Spinal cord (tissue), 9 donors: ENCODE measurements at regions not wholly inside any gene's neighbourhood (a gene's known extent, or its start where the extent isn't known, plus 50 kb on each side); places are given as distances from the start of the nearest gene placed in this dataset.
"Not testable (repeated sequence)": the region's sequence is repeated elsewhere in the genome, so short reads cannot be mapped to it uniquely, and the experiment has no call there.

Experiments
- DNase-seq, 6 donors: peaks; one replicate each; pipeline versions ENCODE4 v3.0.0 to v3.0.0-alpha.2; 2013 to 2015; ENCODE audit warnings: low spot score in 6 of 6, low read depth in 4 of 6
- H3K27ac ChIP-seq: one replicate; pipeline ENCODE4 v1.5.1; 2013; ENCODE audit warnings: low read depth, low read length, control low read depth
- H3K27me3 ChIP-seq: one replicate; pipeline ENCODE4 v1.6.1; 2013; ENCODE audit warnings: low read length; ENCODE audit not compliant: control insufficient read depth, insufficient read depth
- H3K36me3 ChIP-seq: one replicate; pipeline ENCODE4 v1.6.1; 2013; ENCODE audit warnings: low read length; ENCODE audit not compliant: control insufficient read depth, insufficient read depth
- H3K4me1 ChIP-seq: one replicate; pipeline ENCODE4 v1.6.1; 2013; ENCODE audit warnings: low read length; ENCODE audit not compliant: control insufficient read depth, insufficient read depth
- H3K4me3 ChIP-seq: one replicate; pipeline ENCODE4 v1.5.1; 2013; ENCODE audit warnings: low read depth, low read length, control low read depth
- H3K9me3 ChIP-seq: one replicate; pipeline ENCODE4 v1.6.1; 2013; ENCODE audit warnings: low read length; ENCODE audit not compliant: control insufficient read depth, insufficient read depth
- WGBS: methylation state at CpG from one replicate; pipeline ENCODE4 v1.1.5; 2013; ENCODE audit warnings: missing lambda C conversion rate; ENCODE audit not compliant: insufficient coverage; 5-methylcytosine and 5-hydroxymethylcytosine counted together
- donor health status: healthy.

DNA sequence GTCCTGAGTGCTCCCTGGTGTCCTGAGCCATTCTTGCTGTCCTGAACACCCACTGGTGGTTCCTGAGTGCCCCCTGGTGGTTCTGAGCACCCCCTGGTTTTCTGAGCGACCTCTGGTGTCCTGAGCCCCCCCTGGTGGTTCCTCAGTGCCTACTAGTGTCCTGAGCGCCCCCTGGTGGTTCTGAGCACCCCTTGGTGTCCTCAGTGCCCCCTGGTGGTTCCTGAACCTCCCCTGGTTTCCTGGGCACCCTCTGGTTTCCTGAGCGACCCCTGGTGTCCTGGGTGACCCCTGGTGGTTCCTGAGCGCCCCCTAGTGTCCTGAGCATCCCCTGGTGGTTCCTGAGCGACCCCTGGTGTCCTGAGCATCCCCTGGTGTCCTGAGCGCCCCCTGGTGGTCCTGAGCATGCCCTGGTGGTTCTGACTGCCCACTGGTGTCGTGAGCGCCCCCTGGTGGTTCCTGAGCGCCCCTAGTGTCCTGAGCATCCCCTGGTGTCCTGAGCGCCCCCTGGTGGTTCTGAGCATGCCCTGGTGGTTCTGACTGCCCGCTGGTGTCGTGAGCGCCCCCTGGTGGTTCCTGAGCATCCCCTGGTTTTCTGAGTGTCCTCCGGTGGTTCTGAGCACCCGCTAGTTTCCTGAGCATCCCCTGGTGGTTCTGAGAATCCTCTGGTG lies 473.1 kb downstream of the TMEM121 start:
- WGBS = 66% methylated on average over 10 of the region's 15 CpGs
- no peaks in the 10 kb centered on the region for H3K9me3 ChIP-seq
- no peak for DNase-seq
- no peaks in the 10 kb centered on the region for H3K4me1 ChIP-seq
- no peaks in the 10 kb centered on the region for H3K36me3 ChIP-seq
- H3K4me3 ChIP-seq = no peak overlapping the region
- no peak overlapping the region for H3K27ac ChIP-seq
- no peaks in the 10 kb centered on the region for H3K27me3 ChIP-seq

DNA sequence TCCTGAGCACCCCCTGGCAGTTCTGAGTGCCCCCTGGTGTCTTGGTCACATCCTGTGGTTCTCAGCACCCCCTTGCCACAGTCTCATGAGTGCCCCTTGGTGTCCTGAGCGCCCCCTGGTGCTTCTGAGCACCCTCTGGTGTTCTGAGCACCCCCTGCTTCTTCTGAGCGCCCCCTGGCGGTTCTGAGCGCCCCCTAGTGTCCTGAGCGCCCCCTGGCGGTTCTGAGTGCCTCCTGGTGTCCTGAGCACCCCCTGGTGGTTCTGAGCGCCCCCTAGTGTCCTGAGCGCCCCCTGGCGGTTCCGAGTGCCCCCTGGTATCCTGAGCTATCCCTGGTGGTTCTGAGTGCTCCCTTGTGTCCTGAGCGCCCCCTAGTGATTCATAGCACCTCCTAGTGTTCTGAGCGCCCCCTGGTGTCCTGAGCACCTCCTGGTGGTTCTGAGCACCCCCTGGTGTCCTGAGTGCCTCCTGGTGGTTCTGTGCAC lies 473.7 kb downstream of the TMEM121 start:
- not testable (repeated sequence) for H3K4me3 ChIP-seq, H3K27me3 ChIP-seq, H3K4me1 ChIP-seq, DNase-seq, H3K36me3 ChIP-seq, H3K9me3 ChIP-seq, H3K27ac ChIP-seq
- 44% methylated on average over 5 of the region's 12 CpGs for WGBS

- no CpG with 5 or more reads among the region's 3 CpGs for WGBS
- not testable (repeated sequence) for H3K27ac ChIP-seq, H3K4me3 ChIP-seq, H3K4me1 ChIP-seq, H3K9me3 ChIP-seq, DNase-seq, H3K36me3 ChIP-seq, H3K27me3 ChIP-seq
These were observed 474.9 kb downstream of the TMEM121 start for GRCh38 chr14:106001277-106001676.

- Histone ChIP-seq H3K4me3 (no peak overlapping the region), H3K9me3 (peaks cover 1% of the 10 kb centered on the region), H3K27me3 (no peaks in the 10 kb centered on the region), H3K27ac (no peak overlapping the region), H3K36me3 (no peaks in the 10 kb centered on the region), H3K4me1 (no peaks in the 10 kb centered on the region)
- DNase-seq = no peak
These were observed 477.0 kb downstream of the TMEM121 start for GRCh38 chr14:106003351-106003750.

GRCh38 chr14:106004937-106005795 lies 478.8 kb downstream of the TMEM121 start:
- not testable (repeated sequence) for H3K36me3 ChIP-seq, H3K9me3 ChIP-seq, H3K4me3 ChIP-seq, H3K27ac ChIP-seq, DNase-seq, H3K4me1 ChIP-seq, H3K27me3 ChIP-seq
- 44% methylated on average over 2 of the region's 10 CpGs for WGBS

- not testable (repeated sequence) for H3K27ac ChIP-seq, H3K4me3 ChIP-seq, DNase-seq, H3K4me1 ChIP-seq, H3K27me3 ChIP-seq, H3K36me3 ChIP-seq, H3K9me3 ChIP-seq
- WGBS = 22% methylated on average over 4 of the region's 8 CpGs
These were observed 479.7 kb downstream of the TMEM121 start for GRCh38 chr14:106006043-106006442.

- H3K36me3 ChIP-seq, H3K4me1 ChIP-seq, H3K27me3 ChIP-seq, H3K9me3 ChIP-seq, DNase-seq, H3K27ac ChIP-seq, H3K4me3 ChIP-seq: not testable (repeated sequence)
- WGBS = 81% methylated on average over 10 of the region's 10 CpGs
These were observed 480.3 kb downstream of the TMEM121 start for GRCh38 chr14:106006716-106007115.

GRCh38 chr14:106010783-106011182 lies 484.4 kb downstream of the TMEM121 start:
- no peaks in the 10 kb centered on the region for H3K4me1 ChIP-seq
- H3K27me3 ChIP-seq = no peaks in the 10 kb centered on the region
- H3K27ac ChIP-seq = no peak overlapping the region
- WGBS = 14% methylated on average over 2 of the region's 4 CpGs
- no peaks in the 10 kb centered on the region for H3K36me3 ChIP-seq
- no peak overlapping the region for H3K4me3 ChIP-seq
- H3K9me3 ChIP-seq = peaks cover 4% of the 10 kb centered on the region
- no peak for DNase-seq

GRCh38 chr14:106011631-106012360 lies 485.4 kb downstream of the TMEM121 start:
- not testable (repeated sequence) for H3K4me1 ChIP-seq, H3K27ac ChIP-seq, H3K9me3 ChIP-seq, H3K36me3 ChIP-seq, H3K27me3 ChIP-seq, H3K4me3 ChIP-seq, DNase-seq
- WGBS = 35% methylated on average over 2 of the region's 22 CpGs
